22Rv1 (cell line): ENCODE measurements at regions not wholly inside any gene's neighbourhood (a gene's known extent, or its start where the extent isn't known, plus 50 kb on each side); places are given as distances from the start of the nearest gene placed in this dataset.

Experiments
- CTCF ChIP-seq: fragments of 450-650 bp; IDR thresholded peaks from 2 replicates; pipeline ENCODE4 v1.5.1; 2017; ENCODE audit warnings: mild to moderate bottlenecking
- ZFX ChIP-seq: fragments of 450-650 bp; IDR thresholded peaks from 2 replicates; pipeline ENCODE4 v1.6.1; 2017; ENCODE audit warnings: antibody characterized with exemption, borderline replicate concordance

GRCh38 chr3:96000966-96001365 is 813.4 kb upstream of the EPHA6 start:
- TF ChIP-seq CTCF (no peak), ZFX (no peak)
